ENCODE measurements at regions not wholly inside any gene's neighbourhood (a gene's known extent, or its start where the extent isn't known, plus 50 kb on each side); places are given as distances from the start of the nearest gene placed in this dataset.

- H3K4me1 ChIP-seq (ENCODE audit: control insufficient read depth in 2 of 2, insufficient read depth in 2 of 2, low read length in 2 of 2) = no peaks in the 10 kb centered on the region
- POLR2A ChIA-PET = no interaction called here
- ATAC-seq = no peak
- H3K4me3 Mint-ChIP-seq = no peak overlapping the region
- H3K27ac Mint-ChIP-seq = no peak overlapping the region
- H3K27me3 Mint-ChIP-seq = peaks cover 0 to 25% (median 5%) of the 10 kb centered on the region in 5 donors
- H3K36me3 ChIP-seq (ENCODE audit: control insufficient read depth in 2 of 3, insufficient read depth in 3 of 3, low read length in 3 of 3) = no peaks in the 10 kb centered on the region
- H3K27ac ChIP-seq (ENCODE audit: low read depth, low read length) = no peak overlapping the region
- no peak for DNase-seq
- intact Hi-C loops (cut with micrococcal nuclease) = no loop called here
- H3K9me3 ChIP-seq (ENCODE audit: control insufficient read depth in 2 of 3, low read length in 3 of 3) = no peaks in the 10 kb centered on the region
- no peaks in the 10 kb centered on the region for H3K27me3 ChIP-seq (ENCODE audit: control insufficient read depth in 2 of 2, insufficient read depth in 2 of 2, low read length in 2 of 2)
- CTCF ChIA-PET = no interaction called here
- H3K4me1 Mint-ChIP-seq = no peaks in the 10 kb centered on the region
- H3K36me3 Mint-ChIP-seq = no peaks in the 10 kb centered on the region
- peaks cover 0 to 5% (median 0%) of the 10 kb centered on the region in 11 donors for H3K9me3 Mint-ChIP-seq
- no peak overlapping the region for H3K4me3 ChIP-seq (ENCODE audit: low read length)
Observed at GRCh38 chr10:131516285-131516684, 204.8 kb upstream of the TCERG1L start.

GRCh38 chr10:131517781-131518180 lies 206.3 kb upstream of the TCERG1L start:
- Histone ChIP-seq H3K4me1 (ENCODE audit: control insufficient read depth in 2 of 2, insufficient read depth in 2 of 2, low read length in 2 of 2) (no peaks in the 10 kb centered on the region), H3K36me3 (ENCODE audit: control insufficient read depth in 2 of 3, insufficient read depth in 3 of 3, low read length in 3 of 3) (no peaks in the 10 kb centered on the region), H3K27me3 (ENCODE audit: control insufficient read depth in 2 of 2, insufficient read depth in 2 of 2, low read length in 2 of 2) (no peaks in the 10 kb centered on the region), H3K4me3 (ENCODE audit: low read length) (no peak overlapping the region), H3K27ac (ENCODE audit: low read depth, low read length) (no peak overlapping the region), H3K9me3 (ENCODE audit: control insufficient read depth in 2 of 3, low read length in 3 of 3) (no peaks in the 10 kb centered on the region)
- no peak overlapping the region for H3K4me3 Mint-ChIP-seq
- ChIA-PET CTCF (no interaction called here), POLR2A (no interaction called here)
- peaks cover 0 to 5% (median 0%) of the 10 kb centered on the region in 11 donors for H3K9me3 Mint-ChIP-seq
- DNase-seq (no peak), ATAC-seq (no peak)
- H3K27ac Mint-ChIP-seq = no peak overlapping the region
- H3K36me3 Mint-ChIP-seq = no peaks in the 10 kb centered on the region
- peaks cover 0 to 34% (median 5%) of the 10 kb centered on the region in 5 donors for H3K27me3 Mint-ChIP-seq
- intact Hi-C loops (cut with micrococcal nuclease) = no loop called here
- no peaks in the 10 kb centered on the region for H3K4me1 Mint-ChIP-seq

- no peaks in the 10 kb centered on the region for H3K36me3 Mint-ChIP-seq
- H3K4me3 Mint-ChIP-seq = no peak overlapping the region
- H3K9me3 Mint-ChIP-seq = peaks cover 0 to 7% (median 3%) of the 10 kb centered on the region in 11 donors
- H3K27me3 ChIP-seq (ENCODE audit: control insufficient read depth in 2 of 2, insufficient read depth in 2 of 2, low read length in 2 of 2) = no peaks in the 10 kb centered on the region
- no peaks in the 10 kb centered on the region for H3K36me3 ChIP-seq (ENCODE audit: control insufficient read depth in 2 of 3, insufficient read depth in 3 of 3, low read length in 3 of 3)
- intact Hi-C loops (cut with micrococcal nuclease) = no loop called here
- peaks cover 0 to 38% (median 5%) of the 10 kb centered on the region in 5 donors for H3K27me3 Mint-ChIP-seq
- no peak for ATAC-seq
- POLR2A ChIA-PET = no interaction called here
- no peak overlapping the region for H3K27ac Mint-ChIP-seq
- no peak overlapping the region for H3K4me3 ChIP-seq (ENCODE audit: low read length)
- CTCF ChIA-PET = no interaction called here
- no peaks in the 10 kb centered on the region for H3K9me3 ChIP-seq (ENCODE audit: control insufficient read depth in 2 of 3, low read length in 3 of 3)
- H3K4me1 ChIP-seq (ENCODE audit: control insufficient read depth in 2 of 2, insufficient read depth in 2 of 2, low read length in 2 of 2) = no peaks in the 10 kb centered on the region
- no peaks in the 10 kb centered on the region for H3K4me1 Mint-ChIP-seq
- DNase-seq = no peak
- H3K27ac ChIP-seq (ENCODE audit: low read depth, low read length) = no peak overlapping the region
Observed at GRCh38 chr10:131519723-131520605, 208.4 kb upstream of the TCERG1L start.

- Mint-ChIP-seq H3K27me3 (peaks cover 0 to 11% (median 0%) of the 10 kb centered on the region in 5 donors), H3K4me3 (no peak overlapping the region), H3K27ac (no peak overlapping the region), H3K36me3 (no peaks in the 10 kb centered on the region), H3K9me3 (peaks cover 0 to 2% (median 0%) of the 10 kb centered on the region in 11 donors), H3K4me1 (no peaks in the 10 kb centered on the region)
- Histone ChIP-seq H3K4me1 (ENCODE audit: control insufficient read depth in 2 of 2, insufficient read depth in 2 of 2, low read length in 2 of 2) (no peaks in the 10 kb centered on the region), H3K36me3 (ENCODE audit: control insufficient read depth in 2 of 3, insufficient read depth in 3 of 3, low read length in 3 of 3) (no peaks in the 10 kb centered on the region), H3K9me3 (ENCODE audit: control insufficient read depth in 2 of 3, low read length in 3 of 3) (no peaks in the 10 kb centered on the region), H3K4me3 (ENCODE audit: low read length) (no peak overlapping the region), H3K27me3 (ENCODE audit: control insufficient read depth in 2 of 2, insufficient read depth in 2 of 2, low read length in 2 of 2) (no peaks in the 10 kb centered on the region), H3K27ac (ENCODE audit: low read depth, low read length) (no peak overlapping the region)
- intact Hi-C loops (cut with micrococcal nuclease) = no loop called here
- ChIA-PET POLR2A (no interaction called here), CTCF (no interaction called here)
- ATAC-seq (no peak), DNase-seq (no peak)
Observed at GRCh38 chr10:131531265-131532190, 220.0 kb upstream of the TCERG1L start.

- CTCF ChIA-PET = no interaction called here
- no peak for DNase-seq
- Mint-ChIP-seq H3K27me3 (peaks cover 0 to 11% (median 0%) of the 10 kb centered on the region in 5 donors), H3K9me3 (peaks cover 0 to 2% (median 0%) of the 10 kb centered on the region in 11 donors), H3K4me1 (no peaks in the 10 kb centered on the region), H3K27ac (no peak overlapping the region), H3K36me3 (no peaks in the 10 kb centered on the region), H3K4me3 (no peak overlapping the region)
- no peak for ATAC-seq
- no peaks in the 10 kb centered on the region for H3K9me3 ChIP-seq (ENCODE audit: control insufficient read depth in 2 of 3, low read length in 3 of 3)
- H3K27me3 ChIP-seq (ENCODE audit: control insufficient read depth in 2 of 2, insufficient read depth in 2 of 2, low read length in 2 of 2) = no peaks in the 10 kb centered on the region
- no peaks in the 10 kb centered on the region for H3K4me1 ChIP-seq (ENCODE audit: control insufficient read depth in 2 of 2, insufficient read depth in 2 of 2, low read length in 2 of 2)
- no peak overlapping the region for H3K27ac ChIP-seq (ENCODE audit: low read depth, low read length)
- H3K4me3 ChIP-seq (ENCODE audit: low read length) = no peak overlapping the region
- intact Hi-C loops (cut with micrococcal nuclease) = no loop called here
- POLR2A ChIA-PET = no interaction called here
- no peaks in the 10 kb centered on the region for H3K36me3 ChIP-seq (ENCODE audit: control insufficient read depth in 2 of 3, insufficient read depth in 3 of 3, low read length in 3 of 3)
Observed at GRCh38 chr10:131532291-131532690, 220.8 kb upstream of the TCERG1L start.

GRCh38 chr10:131532745-131533341 lies 221.3 kb upstream of the TCERG1L start:
- Mint-ChIP-seq H3K9me3 (peaks cover 0 to 2% (median 0%) of the 10 kb centered on the region in 11 donors), H3K4me1 (no peaks in the 10 kb centered on the region), H3K27me3 (peaks cover 0 to 11% (median 0%) of the 10 kb centered on the region in 5 donors), H3K4me3 (no peak overlapping the region), H3K27ac (no peak overlapping the region), H3K36me3 (no peaks in the 10 kb centered on the region)
- ATAC-seq = no peak
- no peaks in the 10 kb centered on the region for H3K4me1 ChIP-seq (ENCODE audit: control insufficient read depth in 2 of 2, insufficient read depth in 2 of 2, low read length in 2 of 2)
- POLR2A ChIA-PET = no interaction called here
- no peak overlapping the region for H3K4me3 ChIP-seq (ENCODE audit: low read length)
- H3K36me3 ChIP-seq (ENCODE audit: control insufficient read depth in 2 of 3, insufficient read depth in 3 of 3, low read length in 3 of 3) = no peaks in the 10 kb centered on the region
- no peak for DNase-seq
- intact Hi-C loops (cut with micrococcal nuclease) = no loop called here
- no peak overlapping the region for H3K27ac ChIP-seq (ENCODE audit: low read depth, low read length)
- CTCF ChIA-PET = no interaction called here
- no peaks in the 10 kb centered on the region for H3K9me3 ChIP-seq (ENCODE audit: control insufficient read depth in 2 of 3, low read length in 3 of 3)
- H3K27me3 ChIP-seq (ENCODE audit: control insufficient read depth in 2 of 2, insufficient read depth in 2 of 2, low read length in 2 of 2) = no peaks in the 10 kb centered on the region
